Fibroblast of the aortic adventitia (primary cell): ENCODE measurements at regions not wholly inside any gene's neighbourhood (a gene's known extent, or its start where the extent isn't known, plus 50 kb on each side); places are given as distances from the start of the nearest gene placed in this dataset.
A peak's percentile ranks its signal among the peaks of the same experiment; 100 is the strongest.

Experiments
- DNase-seq: peaks from one replicate; pipeline ENCODE4 v3.0.0-alpha.2; 2010; ENCODE audit warnings: low read depth
- H3K4me3 ChIP-seq: 2 replicates; pipeline ENCODE4 v1.5.1; 2011; ENCODE audit warnings: low read depth, mild to moderate bottlenecking, control low read depth, low read length, moderate library complexity
- CTCF ChIP-seq: IDR thresholded peaks from 2 replicates; pipeline ENCODE4 v1.5.1; 2011; ENCODE audit warnings: mild to moderate bottlenecking, low read length, control low read depth, inconsistent platforms; ENCODE audit not compliant: insufficient read depth

DNA sequence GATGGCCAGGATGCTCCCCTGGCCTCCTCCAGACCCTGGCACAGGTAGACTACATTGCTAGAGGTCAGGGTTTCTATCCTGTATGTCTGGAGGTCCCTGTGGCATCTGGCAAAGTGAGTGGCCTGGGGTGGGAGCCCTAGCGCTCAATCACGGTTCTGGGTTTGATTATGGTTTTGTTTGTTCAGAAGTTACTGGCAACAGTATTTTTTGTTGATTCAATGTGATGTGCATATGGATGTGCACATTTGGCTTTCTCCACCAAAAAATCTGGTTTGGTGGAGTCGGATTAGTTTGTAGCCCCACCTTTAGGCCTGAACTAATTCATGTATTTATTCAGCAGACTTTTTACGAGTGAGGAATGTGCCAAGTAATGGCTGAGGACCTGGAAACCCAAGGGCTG lies 109.7 kb downstream of the VEGFA start:
- no peak overlapping the region for H3K4me3 ChIP-seq
- no peak for DNase-seq
- no peak for TF ChIP-seq CTCF

DNA sequence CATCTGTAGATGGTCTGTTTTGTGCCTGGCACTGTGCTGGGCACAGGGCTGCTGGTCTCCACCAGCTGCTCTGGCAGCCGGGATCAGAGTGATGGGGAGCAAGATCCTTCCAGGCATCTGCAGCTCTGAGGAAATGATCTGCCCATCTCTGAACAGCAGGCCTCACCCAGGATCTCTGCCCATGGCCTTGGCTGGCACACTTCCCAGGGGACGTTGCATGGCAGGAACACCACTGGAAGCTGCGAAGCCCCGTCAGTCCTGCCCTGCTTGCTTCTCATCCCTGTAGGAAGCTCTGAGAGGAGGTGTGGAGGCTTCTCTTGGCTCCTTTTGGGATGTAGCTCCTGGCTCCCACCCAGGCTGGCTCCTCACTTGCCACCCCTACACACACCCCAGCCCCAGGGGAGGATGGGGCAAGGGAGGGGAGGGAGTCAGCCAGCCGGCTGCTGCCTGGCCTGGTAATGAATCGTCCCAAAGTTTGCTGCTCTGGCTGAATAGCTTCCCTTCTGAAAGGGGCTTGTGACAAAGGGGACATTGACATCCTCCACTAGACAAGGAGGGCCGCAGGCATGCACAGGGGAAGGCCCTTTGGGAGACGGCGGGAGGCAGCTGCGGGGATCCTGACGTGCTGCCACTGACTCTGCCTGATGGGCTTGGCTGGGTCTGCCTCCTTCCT lies 108.9 kb downstream of the VEGFA start:
- no peak for TF ChIP-seq CTCF
- no peak for DNase-seq
- no peak overlapping the region for H3K4me3 ChIP-seq

- no peak for TF ChIP-seq CTCF
- DNase-seq: no peak
Observed at GRCh38 chr6:43878127-43878634, 108.2 kb downstream of the VEGFA start.

DNA sequence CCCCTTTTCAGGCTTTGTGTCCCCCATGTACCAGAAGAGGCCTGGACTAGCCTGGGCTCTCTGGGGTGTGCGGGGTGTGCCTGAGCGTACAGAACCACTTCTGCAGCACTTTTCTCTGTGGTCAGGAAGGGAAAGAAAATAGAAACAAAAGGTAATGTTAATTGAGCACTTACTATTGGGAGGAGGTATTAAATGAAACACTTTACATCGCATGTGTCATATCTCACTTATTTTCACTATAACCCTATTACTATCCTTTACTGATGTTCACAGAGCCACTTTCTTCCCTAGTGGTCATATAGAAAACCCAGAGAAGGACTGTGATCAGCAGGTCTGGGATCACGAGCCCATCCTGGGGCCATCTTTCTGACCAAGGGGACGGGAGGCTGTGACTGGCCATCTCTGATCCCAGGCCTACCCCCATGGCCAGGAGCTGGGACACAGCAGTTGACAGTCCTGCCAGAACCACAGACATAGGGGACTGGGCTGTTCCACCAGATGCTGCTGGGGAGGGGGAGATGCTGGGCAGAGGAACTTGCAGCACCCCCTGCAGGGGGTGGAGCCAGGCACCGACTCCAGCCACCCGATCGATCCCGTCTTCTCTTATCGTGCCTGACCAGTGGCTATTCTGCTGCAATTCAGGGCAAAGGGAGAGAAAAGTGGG lies 107.6 kb downstream of the VEGFA start:
- no peak for TF ChIP-seq CTCF
- DNase-seq: no peak
- H3K4me3 ChIP-seq: no peak overlapping the region

More at GRCh38 chr6:43878127-43878634, 108.2 kb downstream of the VEGFA start:
- no peak overlapping the region for H3K4me3 ChIP-seq

DNA sequence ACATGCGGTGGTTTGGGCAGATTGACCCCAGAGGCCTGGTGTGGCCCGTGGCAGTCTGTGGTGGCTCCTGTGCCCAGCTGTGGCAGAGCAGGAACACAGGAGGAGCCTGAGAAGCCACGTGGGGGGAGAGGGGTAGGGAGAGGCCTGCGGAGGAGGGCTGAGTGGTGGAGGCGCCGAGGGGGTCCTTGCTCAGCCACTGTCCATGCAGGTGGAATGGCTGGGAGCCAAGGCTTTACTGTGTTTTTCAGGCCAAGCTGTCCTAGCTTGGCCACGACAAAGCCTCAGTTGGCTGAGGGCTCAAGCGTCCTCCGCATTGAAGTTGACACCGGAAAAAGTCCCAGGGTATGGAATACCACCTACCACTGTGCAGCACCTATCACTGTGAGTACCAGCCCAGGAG lies 107.0 kb downstream of the VEGFA start:
- TF ChIP-seq CTCF: no peak
- no peak for DNase-seq
- H3K4me3 ChIP-seq: no peak overlapping the region

GRCh38 chr6:43876602-43877001 lies 106.6 kb downstream of the VEGFA start:
- H3K4me3 ChIP-seq: no peak overlapping the region
- DNase-seq: peak; percentile 37
- TF ChIP-seq CTCF: no peak
